ENCODE measurements at regions not wholly inside any gene's neighbourhood (a gene's known extent, or its start where the extent isn't known, plus 50 kb on each side); places are given as distances from the start of the nearest gene placed in this dataset.

GRCh38 chr20:16173044-16173443, 400.2 kb downstream of the KIF16B start:
- H3K27ac ChIP-seq (ENCODE audit: low read depth in 1 of 2, low read length in 2 of 2), result no peak overlapping the region
- no peak overlapping the region for H3K4me3 Mint-ChIP-seq
- POLR2A ChIA-PET, result no interaction called here
- H3K9me3 Mint-ChIP-seq, result peaks cover 8% of the 10 kb centered on the region
- H3K4me1 ChIP-seq (ENCODE audit: insufficient read depth, low read length), result no peaks in the 10 kb centered on the region
- no peaks in the 10 kb centered on the region for H3K4me1 Mint-ChIP-seq (ENCODE audit: low read depth)
- peaks cover 4% of the 10 kb centered on the region for H3K27me3 Mint-ChIP-seq
- peaks cover 0 to 4% of the 10 kb centered on the region in 2 experiments for H3K9me3 ChIP-seq (ENCODE audit: control insufficient read depth in 1 of 2, insufficient read depth in 1 of 2, low read length in 2 of 2)
- ATAC-seq (ENCODE audit: poor library complexity) (no peak), DNase-seq (no peak)
- H3K36me3 Mint-ChIP-seq (ENCODE audit: low read depth), result no peaks in the 10 kb centered on the region
- no peaks in the 10 kb centered on the region for H3K27me3 ChIP-seq (ENCODE audit: control insufficient read depth in 1 of 2, insufficient read depth in 2 of 2, low read length in 2 of 2)
- intact Hi-C loops (cut with DNase I, micrococcal nuclease), result no loop called here
- CTCF ChIA-PET, result no interaction called here
- no peak overlapping the region for H3K27ac Mint-ChIP-seq
- no peak overlapping the region for H3K4me3 ChIP-seq (ENCODE audit: low read length)
- no peaks in the 10 kb centered on the region for H3K36me3 ChIP-seq (ENCODE audit: insufficient read depth, low read length)
- TF ChIP-seq CTCF (IDR thresholded peaks at IDR 0.05), result no peak

- POLR2A ChIA-PET, result no interaction called here
- no peak for DNase-seq
- no peak for TF ChIP-seq CTCF (IDR thresholded peaks at IDR 0.05)
- Histone ChIP-seq H3K4me3 (ENCODE audit: low read length) (no peak overlapping the region), H3K4me1 (ENCODE audit: insufficient read depth, low read length) (no peaks in the 10 kb centered on the region), H3K9me3 (ENCODE audit: control insufficient read depth in 1 of 2, insufficient read depth in 1 of 2, low read length in 2 of 2) (peaks cover 0 to 4% of the 10 kb centered on the region in 2 experiments), H3K36me3 (ENCODE audit: insufficient read depth, low read length) (no peaks in the 10 kb centered on the region), H3K27me3 (ENCODE audit: control insufficient read depth in 1 of 2, insufficient read depth in 2 of 2, low read length in 2 of 2) (no peaks in the 10 kb centered on the region), H3K27ac (ENCODE audit: low read depth in 1 of 2, low read length in 2 of 2) (no peak overlapping the region)
- ATAC-seq (ENCODE audit: poor library complexity), result no peak
- CTCF ChIA-PET, result no interaction called here
- intact Hi-C loops (cut with DNase I, micrococcal nuclease), result no loop called here
- H3K27ac Mint-ChIP-seq, result no peak overlapping the region
- H3K36me3 Mint-ChIP-seq (ENCODE audit: low read depth), result no peaks in the 10 kb centered on the region
- no peak overlapping the region for H3K4me3 Mint-ChIP-seq
- H3K27me3 Mint-ChIP-seq, result peaks cover 4% of the 10 kb centered on the region
- H3K9me3 Mint-ChIP-seq, result peaks cover 6% of the 10 kb centered on the region
- H3K4me1 Mint-ChIP-seq (ENCODE audit: low read depth), result no peaks in the 10 kb centered on the region
These were observed 402.1 kb downstream of the KIF16B start for GRCh38 chr20:16171180-16171579.

- Mint-ChIP-seq H3K36me3 (ENCODE audit: low read depth) (no peaks in the 10 kb centered on the region), H3K9me3 (peaks cover 6% of the 10 kb centered on the region), H3K4me1 (ENCODE audit: low read depth) (no peaks in the 10 kb centered on the region), H3K27me3 (peaks cover 4% of the 10 kb centered on the region), H3K4me3 (no peak overlapping the region), H3K27ac (no peak overlapping the region)
- intact Hi-C loops (cut with DNase I, micrococcal nuclease), result no loop called here
- H3K4me1 ChIP-seq (ENCODE audit: insufficient read depth, low read length), result no peaks in the 10 kb centered on the region
- ATAC-seq (ENCODE audit: poor library complexity), result no peak
- TF ChIP-seq CTCF (IDR thresholded peaks at IDR 0.05), result no peak
- ChIA-PET CTCF (no interaction called here), POLR2A (no interaction called here)
- no peaks in the 10 kb centered on the region for H3K27me3 ChIP-seq (ENCODE audit: control insufficient read depth in 1 of 2, insufficient read depth in 2 of 2, low read length in 2 of 2)
- no peaks in the 10 kb centered on the region for H3K36me3 ChIP-seq (ENCODE audit: insufficient read depth, low read length)
- no peak overlapping the region for H3K27ac ChIP-seq (ENCODE audit: low read depth in 1 of 2, low read length in 2 of 2)
- H3K9me3 ChIP-seq (ENCODE audit: control insufficient read depth in 1 of 2, insufficient read depth in 1 of 2, low read length in 2 of 2), result peaks cover 0 to 4% of the 10 kb centered on the region in 2 experiments
- H3K4me3 ChIP-seq (ENCODE audit: low read length), result no peak overlapping the region
- DNase-seq, result no peak
These were observed 402.8 kb downstream of the KIF16B start for GRCh38 chr20:16170406-16170971.

Data from CD4-positive, alpha-beta T cell (primary cell).